ENCODE measurements at regions not wholly inside any gene's neighbourhood (a gene's known extent, or its start where the extent isn't known, plus 50 kb on each side); places are given as distances from the start of the nearest gene placed in this dataset.
"Not testable (repeated sequence)": the region's sequence is repeated elsewhere in the genome, so short reads cannot be mapped to it uniquely, and the experiment has no call there.

GRCh38 chr16:52787709-52788108, 240.8 kb upstream of the TOX3 start:
- no peak for DNase-seq

DNA sequence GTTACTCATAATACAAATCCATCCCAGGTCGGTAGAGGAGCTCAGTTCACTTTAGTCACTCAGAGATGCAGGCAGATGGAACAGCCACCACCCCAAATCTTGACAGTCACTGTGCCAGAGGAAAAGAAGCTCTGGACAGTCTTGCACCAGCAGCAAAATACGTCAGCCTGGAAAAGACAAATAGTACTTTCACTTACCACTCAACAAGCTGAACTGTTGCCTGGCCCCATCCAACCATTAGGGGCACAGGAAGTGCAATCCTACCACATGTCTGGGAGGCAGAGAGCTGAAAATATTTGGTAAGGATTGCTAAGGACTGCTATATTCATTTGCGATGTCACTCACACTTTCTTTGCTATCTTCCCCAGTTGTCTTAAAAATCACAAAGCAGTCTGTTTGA, 239.1 kb upstream of the TOX3 start:
- no peak for DNase-seq

DNA sequence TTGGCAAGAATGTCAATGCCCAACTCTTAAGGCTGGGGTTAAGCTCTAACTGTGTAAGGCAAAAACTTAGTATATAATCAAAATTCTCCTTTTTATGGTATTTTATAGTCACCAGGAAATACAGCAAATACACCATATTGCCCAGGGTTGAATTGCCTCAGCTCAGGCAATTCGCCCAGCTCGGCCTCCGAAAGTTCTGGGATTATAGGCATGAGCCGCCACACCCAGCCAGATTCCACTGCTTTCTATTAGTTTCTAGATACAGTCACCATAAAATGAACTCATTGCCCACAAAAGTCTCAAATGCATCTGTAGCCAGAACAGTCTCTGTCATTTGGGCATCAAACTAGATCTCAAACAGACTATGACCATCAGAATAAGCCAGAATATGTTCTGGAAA, 238.7 kb upstream of the TOX3 start:
- no peak for DNase-seq

DNA sequence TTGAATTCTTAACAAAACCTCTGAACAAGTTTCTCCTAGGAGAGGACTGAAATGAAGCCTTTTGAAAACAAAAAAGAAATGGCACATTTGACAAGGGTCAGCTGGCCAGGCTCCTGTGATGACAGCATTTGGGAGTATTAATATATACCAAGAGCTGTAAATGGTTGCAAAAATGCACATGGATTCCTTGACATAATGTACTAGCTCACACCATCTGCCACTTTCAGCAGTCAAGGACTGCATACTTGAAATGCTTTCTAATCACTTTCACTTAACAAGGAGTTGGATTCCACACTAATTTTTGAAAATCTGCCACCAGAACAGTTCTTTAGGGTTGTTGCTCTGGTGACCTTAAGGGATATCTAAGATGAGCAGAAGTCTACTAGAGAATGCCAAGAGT, 236.7 kb upstream of the TOX3 start:
- DNase-seq = no peak

DNA sequence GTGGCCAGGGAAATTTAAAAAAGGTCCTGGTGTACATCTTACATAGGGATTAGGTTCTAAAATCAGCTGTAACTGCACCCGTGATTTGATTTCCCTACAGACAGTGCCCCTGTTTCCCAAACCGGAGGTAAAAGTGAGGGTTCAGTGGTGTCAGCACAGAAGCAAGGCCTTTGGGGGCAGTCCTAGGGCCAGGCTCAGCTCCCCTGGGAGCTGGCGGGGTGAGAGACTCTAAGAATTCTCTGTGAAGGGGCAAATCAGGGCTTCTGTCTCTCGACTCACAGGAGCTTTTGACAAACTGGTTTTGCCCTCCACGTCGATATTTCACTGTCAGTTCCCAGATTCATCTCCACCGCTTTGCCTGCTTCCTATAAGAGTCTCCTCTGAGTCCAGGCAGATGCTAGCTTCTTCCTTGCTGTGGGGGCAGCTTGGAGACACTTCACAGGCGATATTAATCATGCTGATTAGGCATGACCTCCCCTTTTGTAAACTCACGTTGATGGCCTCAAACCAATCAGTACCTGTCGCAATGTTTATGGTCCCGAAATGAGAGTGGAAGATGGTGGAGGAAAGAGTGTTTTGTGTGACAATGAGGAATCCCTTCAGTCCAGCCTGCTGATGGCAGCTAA, 234.2 kb upstream of the TOX3 start:
- no peak for DNase-seq

- DNase-seq = no peak
These were observed 226.1 kb upstream of the TOX3 start for GRCh38 chr16:52773026-52773425.

GRCh38 chr16:52770828-52771227, 223.9 kb upstream of the TOX3 start:
- no peak for DNase-seq

DNA sequence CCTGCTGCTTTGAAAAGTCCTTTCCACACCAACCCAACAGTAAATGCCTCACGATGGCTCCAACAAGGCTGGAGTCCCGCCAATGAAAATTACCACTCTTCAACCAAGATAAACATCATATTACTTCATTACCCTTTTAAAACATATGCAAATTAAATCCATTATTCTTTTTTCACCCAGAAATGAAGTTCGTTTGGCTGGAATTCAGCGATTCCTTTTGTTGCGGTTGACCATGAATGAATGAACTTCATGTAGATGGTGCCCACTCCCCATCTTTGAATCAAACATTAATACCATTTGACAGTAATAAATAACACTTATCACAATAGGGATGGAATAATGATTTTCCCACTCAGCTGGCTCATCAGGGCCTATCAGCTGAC, 211.5 kb upstream of the TOX3 start:
- no peak for DNase-seq

GRCh38 chr16:52757746-52758472, 211.0 kb upstream of the TOX3 start:
- DNase-seq = no peak

DNA sequence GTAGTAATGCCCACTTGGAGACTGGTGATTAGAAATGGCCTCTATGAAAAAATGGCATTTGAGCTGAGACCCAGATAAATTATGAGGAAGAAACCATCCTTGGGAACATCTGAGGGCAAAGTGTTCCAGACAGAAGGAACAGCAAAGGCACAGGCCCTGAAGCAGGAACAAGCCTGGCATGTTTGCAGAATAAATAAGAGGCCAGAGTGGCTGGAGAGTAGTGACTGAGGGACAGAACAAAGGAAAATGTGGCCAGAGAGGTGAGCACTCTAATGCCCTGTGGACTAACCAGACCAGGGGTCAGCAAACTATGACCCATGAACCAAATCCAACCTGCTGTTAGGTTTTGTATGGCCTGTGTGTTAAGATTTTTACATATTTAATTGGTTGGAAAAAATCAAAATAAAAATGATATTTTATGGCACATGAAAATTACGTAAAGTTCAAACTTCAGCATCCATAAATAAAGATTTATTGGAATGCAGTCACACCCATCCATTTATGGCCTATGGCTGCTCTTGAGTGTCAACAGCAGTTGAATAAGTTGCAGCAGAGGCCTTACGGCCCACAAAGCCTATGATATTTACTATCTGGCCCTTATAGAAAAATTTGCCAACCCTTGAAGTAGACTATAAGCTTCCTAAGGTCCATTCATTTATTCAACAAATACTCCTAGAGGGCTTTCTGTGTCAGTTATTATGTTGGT, 210.0 kb upstream of the TOX3 start:
- DNase-seq = no peak

DNA sequence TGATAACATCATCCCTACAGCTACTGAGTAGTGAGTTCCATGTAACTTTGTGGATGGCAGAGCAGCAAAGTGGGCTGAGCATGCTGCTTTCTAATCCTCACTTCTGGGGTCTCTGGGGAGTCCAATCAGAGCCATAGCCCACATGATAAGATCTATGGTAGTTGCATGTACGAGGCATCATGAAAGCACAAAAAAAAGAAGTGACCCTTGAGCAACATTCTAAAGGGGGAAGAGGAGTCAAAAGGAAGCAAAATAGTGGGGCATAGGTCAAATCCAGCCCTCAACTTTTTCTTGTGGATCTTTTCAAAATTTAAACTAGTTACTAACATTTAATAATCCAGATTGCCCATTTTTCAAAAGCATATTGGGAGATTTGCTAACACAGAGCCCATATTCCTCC, 208.5 kb upstream of the TOX3 start:
- no peak for DNase-seq

DNA sequence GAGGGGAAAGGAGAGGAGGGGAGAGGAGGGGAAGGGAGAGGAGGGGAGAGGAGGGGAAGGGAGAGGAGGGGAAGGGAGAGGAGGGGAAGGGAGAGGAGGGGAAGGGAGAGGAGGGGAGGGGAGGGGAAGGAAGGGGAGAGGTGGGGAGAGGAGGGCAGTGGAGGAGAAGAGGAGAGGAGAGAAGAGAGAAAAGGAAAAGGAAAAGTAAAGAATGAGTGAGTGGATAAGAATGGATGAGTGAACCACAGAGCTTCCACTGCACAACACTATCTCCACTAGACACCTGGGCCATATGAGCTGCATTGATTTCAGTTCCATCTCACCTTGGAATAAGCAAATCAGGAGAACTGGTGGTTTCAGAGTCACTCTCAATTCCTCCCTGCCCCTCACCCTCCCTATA, 204.1 kb upstream of the TOX3 start:
- no peak for DNase-seq

DNA sequence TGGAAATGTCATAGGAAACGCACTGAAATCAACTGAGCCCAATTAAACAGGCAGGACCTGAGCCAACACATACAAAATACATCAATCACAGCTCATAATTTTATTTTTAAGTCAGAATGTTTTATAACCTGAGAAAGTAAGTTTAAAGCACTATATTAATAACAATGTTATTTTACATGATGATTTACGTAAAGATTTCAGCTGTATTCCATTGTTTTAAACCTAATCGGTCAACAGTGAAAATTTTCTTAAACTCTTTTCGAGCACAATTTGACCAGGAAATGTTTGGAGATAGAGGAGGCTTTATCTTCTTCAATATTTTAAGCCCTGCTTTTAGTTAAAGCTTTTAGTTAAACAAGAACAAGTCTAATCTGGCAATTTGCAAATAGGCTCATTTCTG, 201.8 kb upstream of the TOX3 start:
- no peak for DNase-seq

GRCh38 chr16:52747088-52747595, 200.2 kb upstream of the TOX3 start:
- no peak for DNase-seq

- DNase-seq = no peak
These were observed 196.8 kb upstream of the TOX3 start for GRCh38 chr16:52743707-52744106.

DNA sequence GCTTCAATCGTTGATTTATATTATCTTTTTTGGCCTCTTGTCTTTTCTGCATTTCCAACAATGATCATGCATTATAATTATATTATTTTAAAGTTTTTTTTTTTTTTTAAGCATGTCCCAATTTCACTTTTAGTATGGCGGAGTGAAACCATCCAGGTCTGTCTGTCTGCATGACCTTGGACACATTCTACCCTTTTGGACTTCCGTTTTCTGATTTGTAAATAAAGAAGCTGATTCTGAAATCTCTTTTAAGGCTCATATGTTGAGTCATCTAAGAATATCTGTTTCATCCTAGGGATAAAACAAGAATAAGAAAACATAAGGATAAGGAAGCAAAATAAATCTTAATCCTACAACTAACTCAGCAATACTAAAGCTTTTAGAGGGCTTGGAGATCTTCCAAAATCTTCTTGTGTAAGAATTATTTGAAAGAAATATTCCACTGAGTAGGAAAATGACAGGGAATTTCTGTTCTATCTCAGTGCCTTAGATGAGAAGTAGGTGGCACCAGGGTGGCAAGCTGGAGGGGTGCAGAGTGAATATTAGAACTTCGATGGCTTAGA, 195.7 kb upstream of the TOX3 start:
- DNase-seq = no peak

GRCh38 chr16:52742052-52742451, 195.1 kb upstream of the TOX3 start:
- DNase-seq = no peak

DNA sequence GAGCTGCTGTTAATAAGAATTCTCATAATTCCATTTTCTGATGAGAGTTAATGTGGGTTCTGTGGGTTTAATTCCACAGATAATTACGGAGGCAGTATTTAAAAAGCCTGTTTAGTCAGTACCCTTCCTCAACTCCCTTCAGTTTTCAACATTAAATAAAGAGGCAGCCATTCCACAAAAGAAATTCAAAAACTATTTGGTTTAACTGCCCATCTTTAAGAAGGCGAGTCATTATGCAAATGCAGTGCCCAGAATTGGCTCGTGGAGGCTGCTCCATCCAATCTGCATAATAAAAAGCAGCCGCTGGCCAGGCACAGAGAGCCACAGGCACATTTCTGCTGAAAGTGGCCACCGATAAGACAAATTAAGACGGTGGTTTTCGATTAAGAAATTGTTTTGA, 194.4 kb upstream of the TOX3 start:
- no peak for DNase-seq

- DNase-seq = no peak
These were observed 193.8 kb upstream of the TOX3 start for GRCh38 chr16:52740766-52741165.

DNA sequence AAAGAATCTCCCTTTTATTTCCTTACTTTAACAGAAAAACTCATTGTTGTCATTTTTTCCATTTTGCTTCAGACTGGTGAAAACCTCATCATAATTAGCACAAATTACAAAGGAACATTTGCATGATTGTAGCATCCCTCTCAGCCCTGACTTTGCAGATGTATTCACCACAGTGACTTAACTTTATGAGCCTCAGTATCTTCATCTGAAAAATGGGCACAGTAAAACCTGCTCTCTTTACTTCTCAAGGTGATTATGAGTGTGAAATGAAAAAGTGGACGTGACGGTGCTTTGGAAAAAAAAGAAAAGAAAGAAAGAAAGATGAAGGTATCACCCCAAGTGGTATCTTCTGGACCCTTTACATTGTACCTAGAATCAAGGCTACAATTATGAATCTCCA, 193.4 kb upstream of the TOX3 start:
- DNase-seq = no peak

GRCh38 chr16:52738992-52739391, 192.0 kb upstream of the TOX3 start:
- not testable (repeated sequence) for DNase-seq

- DNase-seq = no peak
These were observed 184.4 kb upstream of the TOX3 start for GRCh38 chr16:52731219-52731875.

DNA sequence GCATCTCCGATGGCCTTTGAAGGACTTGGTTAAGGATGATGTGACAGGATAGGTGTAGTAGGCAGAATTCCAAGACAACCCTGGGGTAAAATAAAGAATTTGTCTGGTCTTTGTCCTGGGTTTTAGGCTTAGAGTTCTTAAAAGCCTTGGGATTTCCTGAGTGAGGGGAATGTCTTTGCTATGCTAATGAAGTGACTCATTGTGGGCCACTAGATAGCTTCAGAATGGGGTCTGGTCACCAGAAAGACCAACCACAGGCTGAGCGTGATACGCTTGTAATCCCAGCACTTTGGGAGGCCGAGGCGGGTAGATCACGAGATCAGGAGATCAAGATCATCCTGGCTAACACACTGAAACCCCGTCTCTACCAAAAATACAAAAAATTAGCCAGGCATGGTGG, 182.8 kb upstream of the TOX3 start:
- DNase-seq = no peak

Measured in occipital lobe (tissue), 1 donor.